Activated T-helper 17 cell treated with anti-CD3 and anti-CD28 coated beads, Interleukin-2, amount 50 U/mL, for 72 hours (primary cell): ENCODE measurements at regions not wholly inside any gene's neighbourhood (a gene's known extent, or its start where the extent isn't known, plus 50 kb on each side); places are given as distances from the start of the nearest gene placed in this dataset.

Experiments used
- ATAC-seq: fragments of 150-1000 bp; cut with Tn5 transposase; replicated peaks from 2 replicates; pipeline ENCODE4 v1.10.0; 2021; ENCODE audit warnings: mild to moderate bottlenecking, moderate library complexity
- H3K27ac Mint-ChIP-seq: one replicate; pipeline ENCODE4 v1.8.0; 2022; ENCODE audit warnings: mixed read lengths
- H3K27me3 Mint-ChIP-seq: one replicate; pipeline ENCODE4 v1.8.0; 2022; ENCODE audit warnings: mixed read lengths
- H3K36me3 Mint-ChIP-seq: one replicate; pipeline ENCODE4 v1.8.0; 2022; ENCODE audit warnings: low read depth, mild to moderate bottlenecking, mixed read lengths
- H3K4me1 Mint-ChIP-seq: one replicate; pipeline ENCODE4 v1.8.0; 2022; ENCODE audit warnings: mixed read lengths
- H3K4me3 Mint-ChIP-seq: one replicate; pipeline ENCODE4 v1.8.0; 2022; ENCODE audit warnings: mild to moderate bottlenecking, mixed read lengths
- H3K9me3 Mint-ChIP-seq: one replicate; pipeline ENCODE4 v1.8.0; 2022; ENCODE audit warnings: mixed read lengths

- Mint-ChIP-seq H3K4me1 (no peaks in the 10 kb centered on the region), H3K27ac (no peak overlapping the region), H3K9me3 (peaks cover 10% of the 10 kb centered on the region), H3K36me3 (no peaks in the 10 kb centered on the region), H3K4me3 (no peak overlapping the region), H3K27me3 (no peaks in the 10 kb centered on the region)
- ATAC-seq = no peak
Measured at GRCh38 chr7:51636503-51636902, 319.9 kb upstream of the COBL start.

GRCh38 chr7:51635775-51636174, 319.2 kb upstream of the COBL start:
- no peak for ATAC-seq
- Mint-ChIP-seq H3K27me3 (no peaks in the 10 kb centered on the region), H3K4me3 (no peak overlapping the region), H3K36me3 (no peaks in the 10 kb centered on the region), H3K9me3 (peaks cover 14% of the 10 kb centered on the region), H3K27ac (no peak overlapping the region), H3K4me1 (no peaks in the 10 kb centered on the region)

- Mint-ChIP-seq H3K27me3 (no peaks in the 10 kb centered on the region), H3K27ac (no peak overlapping the region), H3K9me3 (peaks cover 15% of the 10 kb centered on the region), H3K4me3 (no peak overlapping the region), H3K36me3 (no peaks in the 10 kb centered on the region), H3K4me1 (no peaks in the 10 kb centered on the region)
- no peak for ATAC-seq
Measured at GRCh38 chr7:51634538-51634937, 317.9 kb upstream of the COBL start.

- no peak for ATAC-seq
- no peak overlapping the region for H3K4me3 Mint-ChIP-seq
- no peaks in the 10 kb centered on the region for H3K27me3 Mint-ChIP-seq
- no peak overlapping the region for H3K27ac Mint-ChIP-seq
- H3K9me3 Mint-ChIP-seq = peaks cover 15% of the 10 kb centered on the region
- H3K36me3 Mint-ChIP-seq = no peaks in the 10 kb centered on the region
- no peaks in the 10 kb centered on the region for H3K4me1 Mint-ChIP-seq
Measured at GRCh38 chr7:51634025-51634424, 317.4 kb upstream of the COBL start.

GRCh38 chr7:51633596-51633995, 317.0 kb upstream of the COBL start:
- ATAC-seq = no peak
- Mint-ChIP-seq H3K27me3 (no peaks in the 10 kb centered on the region), H3K4me1 (no peaks in the 10 kb centered on the region)

GRCh38 chr7:51633006-51633405, 316.4 kb upstream of the COBL start:
- no peaks in the 10 kb centered on the region for H3K36me3 Mint-ChIP-seq
- H3K4me1 Mint-ChIP-seq = no peaks in the 10 kb centered on the region
- peaks cover 15% of the 10 kb centered on the region for H3K9me3 Mint-ChIP-seq
- H3K27ac Mint-ChIP-seq = no peak overlapping the region
- no peaks in the 10 kb centered on the region for H3K27me3 Mint-ChIP-seq
- H3K4me3 Mint-ChIP-seq = no peak overlapping the region
- no peak for ATAC-seq

More at GRCh38 chr7:51633596-51633995, 317.0 kb upstream of the COBL start:
- H3K9me3 Mint-ChIP-seq = peaks cover 15% of the 10 kb centered on the region
- no peak overlapping the region for H3K4me3 Mint-ChIP-seq
- no peaks in the 10 kb centered on the region for H3K36me3 Mint-ChIP-seq
- H3K27ac Mint-ChIP-seq = no peak overlapping the region

- Mint-ChIP-seq H3K36me3 (no peaks in the 10 kb centered on the region), H3K4me3 (no peak overlapping the region), H3K9me3 (peaks cover 14% of the 10 kb centered on the region), H3K27ac (no peak overlapping the region), H3K4me1 (no peaks in the 10 kb centered on the region), H3K27me3 (no peaks in the 10 kb centered on the region)
- no peak for ATAC-seq
Measured at GRCh38 chr7:51630933-51631332, 314.3 kb upstream of the COBL start.

GRCh38 chr7:51629206-51629605, 312.6 kb upstream of the COBL start:
- Mint-ChIP-seq H3K9me3 (peaks cover 11% of the 10 kb centered on the region), H3K4me1 (no peaks in the 10 kb centered on the region), H3K27me3 (no peaks in the 10 kb centered on the region), H3K4me3 (no peak overlapping the region), H3K27ac (no peak overlapping the region), H3K36me3 (no peaks in the 10 kb centered on the region)
- ATAC-seq = no peak

- no peak overlapping the region for H3K27ac Mint-ChIP-seq
- H3K27me3 Mint-ChIP-seq = no peaks in the 10 kb centered on the region
- H3K36me3 Mint-ChIP-seq = no peaks in the 10 kb centered on the region
- peaks cover 11% of the 10 kb centered on the region for H3K9me3 Mint-ChIP-seq
- ATAC-seq = no peak
- no peaks in the 10 kb centered on the region for H3K4me1 Mint-ChIP-seq
- H3K4me3 Mint-ChIP-seq = no peak overlapping the region
Measured at GRCh38 chr7:51621956-51622355, 305.3 kb upstream of the COBL start.

- peaks cover 11% of the 10 kb centered on the region for H3K9me3 Mint-ChIP-seq
- no peaks in the 10 kb centered on the region for H3K27me3 Mint-ChIP-seq
- H3K4me1 Mint-ChIP-seq = no peaks in the 10 kb centered on the region
- H3K36me3 Mint-ChIP-seq = no peaks in the 10 kb centered on the region
- ATAC-seq = no peak
- H3K27ac Mint-ChIP-seq = no peak overlapping the region
- no peak overlapping the region for H3K4me3 Mint-ChIP-seq
Measured at GRCh38 chr7:51620706-51621105, 304.1 kb upstream of the COBL start.

GRCh38 chr7:51619880-51620279, 303.3 kb upstream of the COBL start:
- Mint-ChIP-seq H3K9me3 (peaks cover 11% of the 10 kb centered on the region), H3K27ac (no peak overlapping the region), H3K4me1 (no peaks in the 10 kb centered on the region), H3K36me3 (no peaks in the 10 kb centered on the region), H3K4me3 (no peak overlapping the region), H3K27me3 (no peaks in the 10 kb centered on the region)
- ATAC-seq = no peak

- no peaks in the 10 kb centered on the region for H3K36me3 Mint-ChIP-seq
- no peaks in the 10 kb centered on the region for H3K27me3 Mint-ChIP-seq
- no peak overlapping the region for H3K4me3 Mint-ChIP-seq
- H3K9me3 Mint-ChIP-seq = no peaks in the 10 kb centered on the region
- no peak for ATAC-seq
- H3K27ac Mint-ChIP-seq = no peak overlapping the region
- no peaks in the 10 kb centered on the region for H3K4me1 Mint-ChIP-seq
Measured at GRCh38 chr7:51617686-51618085, 301.1 kb upstream of the COBL start.

GRCh38 chr7:51613911-51614357, 297.3 kb upstream of the COBL start:
- no peaks in the 10 kb centered on the region for H3K36me3 Mint-ChIP-seq
- no peak for ATAC-seq
- H3K27me3 Mint-ChIP-seq = no peaks in the 10 kb centered on the region
- no peaks in the 10 kb centered on the region for H3K9me3 Mint-ChIP-seq
- no peaks in the 10 kb centered on the region for H3K4me1 Mint-ChIP-seq
- H3K4me3 Mint-ChIP-seq = no peak overlapping the region
- no peak overlapping the region for H3K27ac Mint-ChIP-seq

- Mint-ChIP-seq H3K27me3 (no peaks in the 10 kb centered on the region), H3K27ac (no peak overlapping the region), H3K4me3 (no peak overlapping the region), H3K36me3 (no peaks in the 10 kb centered on the region), H3K9me3 (peaks cover 4% of the 10 kb centered on the region), H3K4me1 (no peaks in the 10 kb centered on the region)
- ATAC-seq = no peak
Measured at GRCh38 chr7:51611937-51612336, 295.3 kb upstream of the COBL start.

- Mint-ChIP-seq H3K27me3 (no peaks in the 10 kb centered on the region), H3K36me3 (no peaks in the 10 kb centered on the region), H3K27ac (no peak overlapping the region), H3K4me1 (no peaks in the 10 kb centered on the region), H3K9me3 (peaks cover 4% of the 10 kb centered on the region), H3K4me3 (no peak overlapping the region)
- ATAC-seq = no peak
Measured at GRCh38 chr7:51607447-51607846, 290.8 kb upstream of the COBL start.

GRCh38 chr7:51606601-51607154, 290.1 kb upstream of the COBL start:
- Mint-ChIP-seq H3K36me3 (no peaks in the 10 kb centered on the region), H3K4me1 (no peaks in the 10 kb centered on the region), H3K27ac (no peak overlapping the region), H3K9me3 (peaks cover 6% of the 10 kb centered on the region), H3K27me3 (no peaks in the 10 kb centered on the region), H3K4me3 (no peak overlapping the region)
- ATAC-seq = no peak
